HUES64 (cell line): ENCODE measurements at regions not wholly inside any gene's neighbourhood (a gene's known extent, or its start where the extent isn't known, plus 50 kb on each side); places are given as distances from the start of the nearest gene placed in this dataset.

Experiments used
- H3K27ac ChIP-seq: 2 replicates; pipeline ENCODE4 v1.7.0; 2013; ENCODE audit warnings: low read depth, low read length, inconsistent platforms
- H3K27me3 ChIP-seq: 2 replicates; pipeline ENCODE4 v1.6.1; 2013; ENCODE audit warnings: mild to moderate bottlenecking, low read length; ENCODE audit not compliant: insufficient read depth
- H3K36me3 ChIP-seq: 2 replicates; pipeline ENCODE4 v1.6.1; 2013; ENCODE audit warnings: mild to moderate bottlenecking, low read length; ENCODE audit not compliant: insufficient read depth
- H3K4me1 ChIP-seq: 2 replicates; pipeline ENCODE4 v1.6.1; 2013; ENCODE audit warnings: mild to moderate bottlenecking, low read length, moderate library complexity; ENCODE audit not compliant: insufficient read depth
- H3K4me3 ChIP-seq: 2 replicates; pipeline ENCODE4 v1.5.1; 2013; ENCODE audit warnings: mild to moderate bottlenecking, low read length, moderate library complexity
- H3K9ac ChIP-seq: 2 replicates; pipeline ENCODE4 v1.6.1; 2013; ENCODE audit warnings: mild to moderate bottlenecking, low read depth, low read length
- H3K9me3 ChIP-seq: 2 replicates; pipeline ENCODE4 v1.6.1; 2013; ENCODE audit warnings: low read depth, low read length; ENCODE audit not compliant: insufficient read depth
- WGBS: fragments of 150-250, 120-280 bp; methylation state at CpG from one replicate; pipeline ENCODE4 v1.1.7; 2013; ENCODE audit warnings: missing lambda C conversion rate; 5-methylcytosine and 5-hydroxymethylcytosine counted together

DNA sequence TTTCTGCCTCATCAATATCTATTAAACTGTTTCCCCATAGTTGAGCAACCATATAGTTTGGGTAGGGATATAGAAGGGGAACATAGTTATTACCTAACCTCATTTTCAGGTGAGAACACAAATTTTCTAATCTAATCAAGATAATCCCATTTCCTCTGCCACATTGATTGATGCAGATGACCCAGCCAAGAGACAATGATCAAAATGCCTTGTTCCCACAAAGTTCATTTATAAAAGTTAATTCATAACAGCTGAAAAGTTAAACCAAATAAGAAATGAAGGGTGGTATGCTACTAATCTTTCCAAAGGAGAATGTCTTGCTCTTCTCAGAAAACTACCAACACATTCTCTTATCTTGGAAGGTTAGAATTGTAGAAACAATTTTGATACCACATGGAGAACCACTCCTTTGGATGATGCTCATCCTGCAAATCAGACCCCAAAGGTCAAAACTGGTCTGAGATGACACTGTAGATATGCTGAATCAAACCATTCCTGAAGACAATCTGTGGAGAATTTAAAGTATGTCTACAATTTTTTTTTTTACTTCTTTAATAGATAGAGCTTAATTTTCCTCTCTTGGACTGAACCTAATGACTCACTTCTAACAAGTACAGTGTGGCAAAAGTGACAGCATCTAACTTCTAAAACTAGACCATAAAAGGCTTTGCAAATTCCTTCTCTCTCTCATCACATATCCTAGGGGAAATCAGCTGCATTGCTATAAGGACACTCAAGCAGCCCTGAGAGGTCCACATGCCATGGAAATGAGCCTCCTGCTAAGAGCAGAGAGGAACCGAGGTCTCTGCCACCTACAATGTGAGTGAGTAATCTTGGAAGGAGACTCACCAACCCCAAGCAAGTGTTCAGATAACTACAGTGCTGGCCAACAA, 586.7 kb upstream of the TUSC1 start:
- no peaks in the 10 kb centered on the region for H3K27me3 ChIP-seq
- no peak overlapping the region for H3K4me3 ChIP-seq
- WGBS: 67% methylated on average over 1 of the region's 1 CpG
- H3K4me1 ChIP-seq: 0 out of 2 replicates have a peak, but pooled peaks cover 2% of the 10 kb centered on the region
- H3K9me3 ChIP-seq: peaks cover 6% of the 10 kb centered on the region; the same call in 1 of the 2 replicates
- H3K27ac ChIP-seq: no peak overlapping the region
- H3K36me3 ChIP-seq: no peaks in the 10 kb centered on the region
- H3K9ac ChIP-seq: no peak overlapping the region

GRCh38 chr9:26263478-26263877, 585.2 kb upstream of the TUSC1 start:
- Histone ChIP-seq H3K4me3 (no peak overlapping the region), H3K27ac (no peak overlapping the region), H3K36me3 (no peaks in the 10 kb centered on the region), H3K4me1 (0 out of 2 replicates have a peak, but pooled peaks cover 2% of the 10 kb centered on the region), H3K9ac (no peak overlapping the region), H3K27me3 (no peaks in the 10 kb centered on the region), H3K9me3 (peaks cover 6% of the 10 kb centered on the region; the same call in 1 of the 2 replicates)

GRCh38 chr9:26262421-26263107, 584.3 kb upstream of the TUSC1 start:
- Histone ChIP-seq H3K36me3 (no peaks in the 10 kb centered on the region), H3K4me1 (0 out of 2 replicates have a peak, but pooled peaks cover 2% of the 10 kb centered on the region), H3K4me3 (no peak overlapping the region), H3K27ac (no peak overlapping the region), H3K27me3 (no peaks in the 10 kb centered on the region), H3K9ac (no peak overlapping the region), H3K9me3 (peaks cover 6% of the 10 kb centered on the region; the same call in 1 of the 2 replicates)
- WGBS: 97% methylated on average over 1 of the region's 1 CpG

GRCh38 chr9:26261503-26262330, 583.5 kb upstream of the TUSC1 start:
- H3K27ac ChIP-seq: no peak overlapping the region
- H3K4me1 ChIP-seq: 0 out of 2 replicates have a peak, but pooled peaks cover 2% of the 10 kb centered on the region
- 68% methylated on average over 3 of the region's 3 CpGs for WGBS
- peaks cover 6% of the 10 kb centered on the region; the same call in 1 of the 2 replicates for H3K9me3 ChIP-seq
- no peaks in the 10 kb centered on the region for H3K27me3 ChIP-seq
- H3K9ac ChIP-seq: no peak overlapping the region
- no peak overlapping the region for H3K4me3 ChIP-seq
- no peaks in the 10 kb centered on the region for H3K36me3 ChIP-seq

DNA sequence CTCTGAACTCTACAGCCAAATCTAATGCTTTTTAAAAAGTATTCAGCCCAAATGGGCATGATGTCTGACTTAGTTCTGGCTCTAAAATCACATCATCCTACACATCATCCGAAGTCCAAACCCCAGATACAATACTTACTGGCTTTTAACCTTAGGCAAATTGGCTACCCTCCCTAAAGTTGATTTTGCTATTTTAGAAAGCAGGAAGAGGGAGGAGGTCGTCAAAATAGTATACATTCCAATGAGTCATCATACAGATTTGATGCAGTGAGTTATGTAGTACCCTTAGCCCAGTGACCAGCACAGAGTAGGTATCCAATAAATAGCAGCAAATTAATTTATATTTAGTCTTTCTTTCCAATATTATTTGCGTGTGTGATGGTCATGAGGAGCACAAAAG, 582.0 kb upstream of the TUSC1 start:
- no peak overlapping the region for H3K4me3 ChIP-seq
- H3K4me1 ChIP-seq: 0 out of 2 replicates have a peak, but pooled peaks cover 2% of the 10 kb centered on the region
- H3K9me3 ChIP-seq: peaks cover 6% of the 10 kb centered on the region; the same call in 1 of the 2 replicates
- 100% methylated on average over 2 of the region's 3 CpGs for WGBS
- H3K9ac ChIP-seq: no peak overlapping the region
- H3K36me3 ChIP-seq: no peaks in the 10 kb centered on the region
- no peak overlapping the region for H3K27ac ChIP-seq
- H3K27me3 ChIP-seq: no peaks in the 10 kb centered on the region

GRCh38 chr9:26247861-26248260, 569.6 kb upstream of the TUSC1 start:
- H3K4me1 ChIP-seq: no peaks in the 10 kb centered on the region
- H3K9me3 ChIP-seq: peaks cover 9% of the 10 kb centered on the region; the same call in 1 of the 2 replicates
- H3K27me3 ChIP-seq: no peaks in the 10 kb centered on the region
- H3K9ac ChIP-seq: no peak overlapping the region
- H3K27ac ChIP-seq: no peak overlapping the region
- 95% methylated on average over 1 of the region's 1 CpG for WGBS
- H3K4me3 ChIP-seq: no peak overlapping the region
- no peaks in the 10 kb centered on the region for H3K36me3 ChIP-seq

GRCh38 chr9:26244661-26245451, 566.6 kb upstream of the TUSC1 start:
- H3K27me3 ChIP-seq: no peaks in the 10 kb centered on the region
- peaks cover 9% of the 10 kb centered on the region; the same call in 1 of the 2 replicates for H3K9me3 ChIP-seq
- H3K36me3 ChIP-seq: no peaks in the 10 kb centered on the region
- no peaks in the 10 kb centered on the region for H3K4me1 ChIP-seq
- no peak overlapping the region for H3K27ac ChIP-seq
- H3K4me3 ChIP-seq: no peak overlapping the region
- no peak overlapping the region for H3K9ac ChIP-seq
- WGBS: 100% methylated on average over 1 of the region's 1 CpG

- Histone ChIP-seq H3K27me3 (no peaks in the 10 kb centered on the region), H3K9ac (no peak overlapping the region), H3K27ac (no peak overlapping the region), H3K4me1 (no peaks in the 10 kb centered on the region), H3K4me3 (no peak overlapping the region), H3K36me3 (no peaks in the 10 kb centered on the region), H3K9me3 (peaks cover 1% of the 10 kb centered on the region; the same call in 1 of the 2 replicates)
- WGBS: 100% methylated on average over 3 of the region's 4 CpGs
Observed at GRCh38 chr9:26243726-26244125, 565.5 kb upstream of the TUSC1 start.

- no peaks in the 10 kb centered on the region for H3K36me3 ChIP-seq
- H3K27me3 ChIP-seq: no peaks in the 10 kb centered on the region
- H3K27ac ChIP-seq: no peak overlapping the region
- H3K4me3 ChIP-seq: no peak overlapping the region
- no peak overlapping the region for H3K9ac ChIP-seq
- no peaks in the 10 kb centered on the region for H3K4me1 ChIP-seq
- H3K9me3 ChIP-seq: no peaks in the 10 kb centered on the region
- 97% methylated on average over 2 of the region's 4 CpGs for WGBS
Observed at GRCh38 chr9:26243029-26243697, 564.9 kb upstream of the TUSC1 start.

GRCh38 chr9:26240020-26240419, 561.8 kb upstream of the TUSC1 start:
- WGBS: 100% methylated on average over 2 of the region's 2 CpGs
- Histone ChIP-seq H3K27ac (no peak overlapping the region), H3K36me3 (no peaks in the 10 kb centered on the region), H3K9ac (no peak overlapping the region), H3K27me3 (no peaks in the 10 kb centered on the region), H3K9me3 (no peaks in the 10 kb centered on the region), H3K4me3 (no peak overlapping the region), H3K4me1 (no peaks in the 10 kb centered on the region)
